Neural progenitor cell (in vitro differentiated cells): ENCODE measurements at regions not wholly inside any gene's neighbourhood (a gene's known extent, or its start where the extent isn't known, plus 50 kb on each side); places are given as distances from the start of the nearest gene placed in this dataset.

ENCODE experiments used
- DNase-seq: peaks from one replicate; pipeline ENCODE4 v3.0.0-alpha.2; 2016; ENCODE audit warnings: low spot score
- H2AFZ ChIP-seq: fragments of 200-600 bp; sonication (generic); replicated peaks from 2 replicates; pipeline ENCODE4 v1.6.1; 2016; ENCODE audit warnings: antibody characterized with exemption
- H3F3A ChIP-seq: fragments of 200-600 bp; sonication (generic); 2 replicates; pipeline ENCODE4 v1.6.1; 2016; ENCODE audit warnings: antibody characterized with exemption, low read depth
- H3K27ac ChIP-seq: fragments of 200-600 bp; sonication (generic); 2 replicates; pipeline ENCODE4 v1.5.1; 2016; ENCODE audit warnings: mild to moderate bottlenecking
- H3K27me3 ChIP-seq: fragments of 200-600 bp; sonication (generic); 2 replicates; pipeline ENCODE4 v1.6.1; 2016; ENCODE audit warnings: mild to moderate bottlenecking, moderate library complexity
- H3K36me3 ChIP-seq: fragments of 200-600 bp; sonication (generic); 2 replicates; pipeline ENCODE4 v1.5.1; 2016
- H3K4me1 ChIP-seq: fragments of 200-600 bp; sonication (generic); 2 replicates; pipeline ENCODE4 v1.6.1; 2016; ENCODE audit warnings: mixed run types
- H3K4me2 ChIP-seq: fragments of 200-600 bp; sonication (generic); 2 replicates; pipeline ENCODE4 v1.6.1; 2016
- H3K4me3 ChIP-seq: fragments of 200-600 bp; sonication (generic); 2 replicates; pipeline ENCODE4 v1.5.1; 2016
- H3K79me2 ChIP-seq: fragments of 200-600 bp; sonication (generic); 2 replicates; pipeline ENCODE4 v1.6.1; 2016; ENCODE audit warnings: low read depth
- H3K9ac ChIP-seq: fragments of 200-600 bp; sonication (generic); 2 replicates; pipeline ENCODE4 v1.6.1; 2016
- H3K9me3 ChIP-seq: fragments of 200-600 bp; sonication (generic); 2 replicates; pipeline ENCODE4 v1.5.1; 2016; ENCODE audit warnings: low read depth
- H4K20me1 ChIP-seq: fragments of 200-600 bp; sonication (generic); 2 replicates; pipeline ENCODE4 v1.6.1; 2016; ENCODE audit warnings: low read depth
- H3K27ac Mint-ChIP-seq: 3 replicates; pipeline ENCODE4 v1.8.0; 2021; ENCODE audit warnings: mixed read lengths
- H3K27me3 Mint-ChIP-seq: 2 replicates; pipeline ENCODE4 v1.8.0; 2022; ENCODE audit warnings: low read depth, mild to moderate bottlenecking, inconsistent platforms, moderate library complexity, mixed read lengths; ENCODE audit not compliant: insufficient read depth
- H3K36me3 Mint-ChIP-seq: 3 replicates; pipeline ENCODE4 v1.8.0; 2021; ENCODE audit warnings: mixed read lengths
- H3K4me1 Mint-ChIP-seq: 3 replicates; pipeline ENCODE4 v1.8.0; 2021; ENCODE audit warnings: mixed read lengths
- H3K4me3 Mint-ChIP-seq: 3 replicates; pipeline ENCODE4 v1.8.0; 2021; ENCODE audit warnings: mild to moderate bottlenecking, moderate library complexity, mixed read lengths
- H3K9me3 Mint-ChIP-seq: 3 replicates; pipeline ENCODE4 v1.8.0; 2020; ENCODE audit warnings: mixed read lengths
- CTCF ChIP-seq: fragments of 200-600 bp; sonication (generic); IDR thresholded peaks from 2 replicates; pipeline ENCODE4 v1.5.1; 2017; ENCODE audit warnings: antibody characterized with exemption, mild to moderate bottlenecking
- EZH2 ChIP-seq: fragments of 200-600 bp; sonication (generic); IDR thresholded peaks from 2 replicates; pipeline ENCODE4 v1.6.1; 2017; ENCODE audit warnings: antibody characterized with exemption, mild to moderate bottlenecking, moderate library complexity
- EZH2phosphoT487 ChIP-seq: fragments of 200-600 bp; sonication (generic); IDR thresholded peaks from 2 replicates; pipeline ENCODE4 v1.6.1; 2017; ENCODE audit warnings: antibody characterized with exemption

DNA sequence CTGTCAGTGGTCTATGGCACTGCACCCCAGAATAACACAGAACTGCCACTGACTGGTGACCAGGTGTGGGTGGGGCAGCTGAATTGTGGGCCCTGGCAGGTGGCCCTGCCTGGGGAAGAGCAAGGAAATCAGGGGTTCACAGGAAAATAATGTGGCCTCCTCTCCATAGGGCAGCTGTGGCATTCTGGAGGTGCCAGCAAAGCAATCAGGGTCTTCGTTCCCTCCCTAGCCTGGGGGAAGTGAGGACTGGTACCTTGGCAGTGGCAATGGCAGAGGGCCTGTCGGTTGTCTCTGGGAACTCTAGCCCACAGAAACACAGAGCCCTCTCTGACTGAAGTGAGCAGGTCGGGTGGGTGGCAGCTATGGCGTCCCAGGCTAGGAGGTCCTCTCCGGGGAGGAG lies 223.0 kb downstream of the GRIA2 start:
- no peaks in the 10 kb centered on the region for H3K4me1 Mint-ChIP-seq
- H3K27ac ChIP-seq = no peak overlapping the region
- no peaks in the 10 kb centered on the region for H3K9me3 ChIP-seq
- no peaks in the 10 kb centered on the region for H3K79me2 ChIP-seq
- no peaks in the 10 kb centered on the region for H3K36me3 ChIP-seq
- no peaks in the 10 kb centered on the region for H3F3A ChIP-seq
- no peak overlapping the region for H2AFZ ChIP-seq
- H3K27me3 ChIP-seq = no peaks in the 10 kb centered on the region
- no peak for DNase-seq
- no peaks in the 10 kb centered on the region for H3K36me3 Mint-ChIP-seq
- no peaks in the 10 kb centered on the region for H3K27me3 Mint-ChIP-seq
- no peaks in the 10 kb centered on the region for H4K20me1 ChIP-seq
- H3K4me3 ChIP-seq = no peak overlapping the region
- no peak overlapping the region for H3K27ac Mint-ChIP-seq
- no peak overlapping the region for H3K4me3 Mint-ChIP-seq
- no peaks in the 10 kb centered on the region for H3K9me3 Mint-ChIP-seq
- TF ChIP-seq CTCF (no peak), EZH2 (no peak), EZH2phosphoT487 (no peak)
- no peak overlapping the region for H3K9ac ChIP-seq
- H3K4me2 ChIP-seq = no peak overlapping the region
- no peaks in the 10 kb centered on the region for H3K4me1 ChIP-seq

GRCh38 chr4:157425897-157426296 lies 205.4 kb downstream of the GRIA2 start:
- no peak overlapping the region for H3K4me3 ChIP-seq
- H3K36me3 ChIP-seq = no peaks in the 10 kb centered on the region
- no peaks in the 10 kb centered on the region for H3F3A ChIP-seq
- H4K20me1 ChIP-seq = no peaks in the 10 kb centered on the region
- Mint-ChIP-seq H3K9me3 (peaks cover 3% of the 10 kb centered on the region), H3K27ac (no peak overlapping the region), H3K4me3 (no peak overlapping the region), H3K36me3 (no peaks in the 10 kb centered on the region), H3K4me1 (no peaks in the 10 kb centered on the region), H3K27me3 (no peaks in the 10 kb centered on the region)
- H3K27me3 ChIP-seq = no peaks in the 10 kb centered on the region
- no peak overlapping the region for H3K9ac ChIP-seq
- no peak for TF ChIP-seq EZH2
- TF ChIP-seq EZH2phosphoT487 = no peak
- no peak for TF ChIP-seq CTCF
- H3K4me2 ChIP-seq = no peak overlapping the region
- no peaks in the 10 kb centered on the region for H3K79me2 ChIP-seq
- DNase-seq = no peak
- no peaks in the 10 kb centered on the region for H3K9me3 ChIP-seq
- H3K4me1 ChIP-seq = no peaks in the 10 kb centered on the region
- H2AFZ ChIP-seq = no peak overlapping the region
- no peak overlapping the region for H3K27ac ChIP-seq

DNA sequence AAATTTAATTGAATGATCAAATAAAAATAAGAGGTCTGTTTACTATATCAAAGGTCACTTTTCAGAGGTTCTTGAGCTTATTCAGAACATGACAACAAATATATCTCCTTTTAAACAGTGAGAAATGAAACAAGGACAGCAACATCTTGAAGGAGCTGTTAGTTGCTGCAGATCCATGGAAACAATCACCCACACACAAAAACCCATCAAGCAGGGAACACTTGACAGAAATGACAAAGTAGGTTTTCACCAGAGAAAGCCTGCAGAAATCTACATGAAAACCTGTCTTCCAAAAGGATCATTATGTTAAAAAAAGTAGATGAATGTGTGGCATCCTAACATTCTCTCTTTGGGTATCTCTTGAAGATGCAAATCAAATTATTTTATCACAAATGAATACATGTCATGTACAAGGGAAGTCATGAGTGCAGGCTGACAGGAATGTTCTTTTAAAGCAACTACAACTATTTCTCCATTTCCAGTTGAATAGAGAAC lies 203.0 kb downstream of the GRIA2 start:
- Histone ChIP-seq H4K20me1 (no peaks in the 10 kb centered on the region), H3K9me3 (no peaks in the 10 kb centered on the region), H3K36me3 (no peaks in the 10 kb centered on the region), H3K79me2 (no peaks in the 10 kb centered on the region), H3K27ac (no peak overlapping the region), H3K4me3 (no peak overlapping the region), H3K4me1 (no peaks in the 10 kb centered on the region), H3F3A (no peaks in the 10 kb centered on the region), H3K9ac (no peak overlapping the region), H3K27me3 (no peaks in the 10 kb centered on the region), H3K4me2 (no peak overlapping the region), H2AFZ (no peak overlapping the region)
- Mint-ChIP-seq H3K27me3 (no peaks in the 10 kb centered on the region), H3K9me3 (peaks cover 3% of the 10 kb centered on the region), H3K4me1 (no peaks in the 10 kb centered on the region), H3K36me3 (no peaks in the 10 kb centered on the region), H3K4me3 (no peak overlapping the region), H3K27ac (no peak overlapping the region)
- TF ChIP-seq CTCF = no peak
- TF ChIP-seq EZH2phosphoT487 = no peak
- no peak for TF ChIP-seq EZH2
- no peak for DNase-seq
